Retinal pigment epithelial cell (primary cell): ENCODE measurements at regions not wholly inside any gene's neighbourhood (a gene's known extent, or its start where the extent isn't known, plus 50 kb on each side); places are given as distances from the start of the nearest gene placed in this dataset.

Experiments
- DNase-seq: peaks from one replicate; pipeline ENCODE4 v3.0.0-alpha.2; 2010; ENCODE audit warnings: low read depth
- H3K4me3 ChIP-seq: 2 replicates; pipeline ENCODE4 v1.5.1; 2011; ENCODE audit warnings: mild to moderate bottlenecking, low read length, control low read depth, moderate library complexity
- TF ChIP-seq, protein P1 (sequence below): conservative IDR thresholded peaks from 2 replicates; pipeline ENCODE4 v1.5.1; 2011; ENCODE audit warnings: low read depth, low read length, control low read depth, inconsistent platforms

DNA sequence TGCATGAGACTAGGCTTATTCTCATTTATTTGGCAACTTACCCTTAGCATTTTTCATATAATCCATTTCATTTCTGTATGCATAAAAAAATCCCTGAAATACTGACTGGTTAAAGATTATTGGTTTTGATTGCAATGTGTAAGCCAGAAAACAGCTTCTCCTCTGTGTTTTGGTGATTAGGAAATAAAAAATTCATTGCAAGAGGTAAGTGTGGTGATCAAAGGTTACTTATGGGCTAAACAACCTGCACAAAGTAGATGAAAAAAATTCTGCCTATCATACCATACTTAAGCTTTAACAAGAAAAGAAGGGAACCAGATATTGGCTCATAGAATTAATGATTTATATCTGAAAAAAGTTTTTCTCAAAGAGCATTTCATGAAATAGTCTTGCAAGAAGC, 64.0 kb upstream of the TMEM168 start:
- DNase-seq: no peak
- TF ChIP-seq, protein P1, sequence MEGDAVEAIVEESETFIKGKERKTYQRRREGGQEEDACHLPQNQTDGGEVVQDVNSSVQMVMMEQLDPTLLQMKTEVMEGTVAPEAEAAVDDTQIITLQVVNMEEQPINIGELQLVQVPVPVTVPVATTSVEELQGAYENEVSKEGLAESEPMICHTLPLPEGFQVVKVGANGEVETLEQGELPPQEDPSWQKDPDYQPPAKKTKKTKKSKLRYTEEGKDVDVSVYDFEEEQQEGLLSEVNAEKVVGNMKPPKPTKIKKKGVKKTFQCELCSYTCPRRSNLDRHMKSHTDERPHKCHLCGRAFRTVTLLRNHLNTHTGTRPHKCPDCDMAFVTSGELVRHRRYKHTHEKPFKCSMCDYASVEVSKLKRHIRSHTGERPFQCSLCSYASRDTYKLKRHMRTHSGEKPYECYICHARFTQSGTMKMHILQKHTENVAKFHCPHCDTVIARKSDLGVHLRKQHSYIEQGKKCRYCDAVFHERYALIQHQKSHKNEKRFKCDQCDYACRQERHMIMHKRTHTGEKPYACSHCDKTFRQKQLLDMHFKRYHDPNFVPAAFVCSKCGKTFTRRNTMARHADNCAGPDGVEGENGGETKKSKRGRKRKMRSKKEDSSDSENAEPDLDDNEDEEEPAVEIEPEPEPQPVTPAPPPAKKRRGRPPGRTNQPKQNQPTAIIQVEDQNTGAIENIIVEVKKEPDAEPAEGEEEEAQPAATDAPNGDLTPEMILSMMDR: no peak

DNA sequence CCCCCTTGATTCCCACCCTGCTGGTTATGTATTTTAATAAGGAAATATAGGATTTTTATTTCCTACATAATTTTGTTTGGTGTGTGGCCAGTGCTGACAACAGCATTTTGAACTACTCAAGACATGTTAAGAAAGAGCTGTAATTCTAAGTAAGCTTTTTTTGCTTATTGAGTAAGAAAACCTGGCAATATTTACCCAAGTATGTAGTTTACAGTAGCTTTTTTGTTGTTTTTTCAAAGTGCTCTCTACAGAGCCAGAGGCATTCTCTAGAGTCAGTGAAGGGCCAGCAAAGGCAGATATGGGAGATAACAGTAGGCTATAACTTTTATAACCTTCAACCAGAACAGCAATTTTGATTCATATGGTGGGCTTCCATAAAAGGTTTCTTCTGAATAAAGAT, 63.2 kb upstream of the TMEM168 start:
- TF ChIP-seq, protein P1: no peak
- DNase-seq: no peak
- H3K4me3 ChIP-seq: no peak overlapping the region

More for the DNA sequence above, 64.0 kb upstream of the TMEM168 start:
- no peak overlapping the region for H3K4me3 ChIP-seq

- H3K4me3 ChIP-seq: no peak overlapping the region
- DNase-seq: no peak
- TF ChIP-seq, protein P1: no peak
Measured at GRCh38 chr7:112843151-112843550, 53.0 kb upstream of the TMEM168 start.
